Right hindlimb (tissue), 1 donor: ENCODE measurements at regions not wholly inside any gene's neighbourhood (a gene's known extent, or its start where the extent isn't known, plus 50 kb on each side); places are given as distances from the start of the nearest gene placed in this dataset.

Experiments used
- DNase-seq: peaks from one replicate; pipeline ENCODE4 v3.0.0-alpha.2; 2018

- DNase-seq: no peak
Measured at GRCh38 chr6:122524056-122524455, 52.4 kb upstream of the SERINC1 start.

DNA sequence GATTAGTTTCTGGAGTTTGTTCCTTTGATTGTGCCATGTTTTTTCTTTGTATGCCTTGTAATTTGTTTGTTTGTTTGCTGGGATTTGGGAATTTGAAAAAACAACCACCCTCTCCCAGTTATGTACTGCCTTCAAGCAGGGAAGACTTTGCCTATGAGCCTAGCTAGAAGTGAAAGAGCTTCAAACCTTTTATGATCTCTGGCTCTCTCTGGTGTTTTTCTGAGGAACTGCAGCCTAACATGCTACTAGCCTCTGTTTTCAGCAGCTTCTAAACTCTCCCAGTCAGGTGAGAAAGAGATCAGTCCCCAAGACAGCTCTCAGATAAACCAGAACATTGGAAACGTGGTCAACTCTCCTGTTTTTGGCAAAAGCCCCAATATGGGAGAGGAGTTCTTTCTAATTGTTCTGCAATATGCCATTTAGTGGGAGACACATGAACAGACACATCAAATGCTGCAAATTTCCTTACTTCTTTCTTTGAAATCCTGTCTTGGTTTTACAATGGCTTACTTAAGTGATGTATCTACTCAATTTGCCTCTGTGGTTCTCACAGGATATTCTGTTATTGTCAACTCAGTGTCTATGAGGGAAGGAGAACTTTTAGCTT is 58.9 kb upstream of the SERINC1 start:
- peak; percentile 39 for DNase-seq

GRCh38 chr6:122548281-122548680 is 61.9 kb upstream of the PKIB start:
- DNase-seq: no peak

GRCh38 chr6:122548820-122549219 is 61.4 kb upstream of the PKIB start:
- DNase-seq: no peak

- DNase-seq: peak; percentile 30
Measured at GRCh38 chr6:122553697-122554096, 56.5 kb upstream of the PKIB start.

GRCh38 chr6:122555561-122555960 is 54.6 kb upstream of the PKIB start:
- DNase-seq: no peak

DNA sequence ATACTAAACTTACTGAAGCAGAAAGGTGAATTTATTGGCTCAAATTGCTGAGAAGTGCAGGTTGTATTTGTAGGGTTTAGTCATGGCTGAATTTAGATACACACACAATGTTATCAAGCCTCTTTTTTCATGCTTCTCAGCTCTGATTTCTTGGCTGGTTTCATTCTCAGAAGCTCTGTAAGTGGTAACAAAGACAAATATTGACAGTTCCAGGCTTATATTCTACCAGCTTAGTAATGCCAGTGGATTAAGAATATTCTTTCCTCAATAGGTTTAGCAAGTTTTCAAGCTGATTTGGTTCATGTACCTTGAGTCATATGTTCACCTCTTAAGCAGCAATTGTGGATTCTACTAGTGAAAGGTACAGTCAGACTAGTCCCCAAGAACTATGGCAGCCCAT is 52.1 kb upstream of the PKIB start:
- DNase-seq: no peak
